ENCODE measurements at regions not wholly inside any gene's neighbourhood (a gene's known extent, or its start where the extent isn't known, plus 50 kb on each side); places are given as distances from the start of the nearest gene placed in this dataset.

DNA sequence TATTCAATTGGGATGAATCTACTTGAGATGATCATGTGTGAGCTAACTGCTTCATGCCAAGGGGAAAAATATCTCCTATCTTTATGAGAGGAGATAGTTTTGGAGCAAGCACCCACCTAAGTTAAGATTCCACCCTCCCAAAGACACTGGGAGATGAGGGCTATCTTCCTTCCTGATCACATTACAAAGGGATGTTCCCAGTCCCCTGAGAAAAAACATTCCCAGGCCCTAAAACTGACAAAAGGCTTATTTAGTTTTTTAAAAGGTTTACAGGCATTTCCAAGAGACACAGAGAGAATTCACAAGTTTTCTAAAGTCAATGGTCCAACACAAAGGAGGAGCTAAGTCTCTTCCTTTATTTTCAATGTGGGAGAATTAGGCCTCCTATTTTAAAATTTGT lies 401.5 kb downstream of the FBXO15 start:
- no peak overlapping the region for H3K27ac ChIP-seq
- no peak for TF ChIP-seq POLR2AphosphoS5 (IDR thresholded peaks at IDR 0.05)
- TF ChIP-seq EP300 (IDR thresholded peaks at IDR 0.05; ENCODE audit: low read depth): no peak
- TF ChIP-seq POLR2A (IDR thresholded peaks at IDR 0.05): no peak

DNA sequence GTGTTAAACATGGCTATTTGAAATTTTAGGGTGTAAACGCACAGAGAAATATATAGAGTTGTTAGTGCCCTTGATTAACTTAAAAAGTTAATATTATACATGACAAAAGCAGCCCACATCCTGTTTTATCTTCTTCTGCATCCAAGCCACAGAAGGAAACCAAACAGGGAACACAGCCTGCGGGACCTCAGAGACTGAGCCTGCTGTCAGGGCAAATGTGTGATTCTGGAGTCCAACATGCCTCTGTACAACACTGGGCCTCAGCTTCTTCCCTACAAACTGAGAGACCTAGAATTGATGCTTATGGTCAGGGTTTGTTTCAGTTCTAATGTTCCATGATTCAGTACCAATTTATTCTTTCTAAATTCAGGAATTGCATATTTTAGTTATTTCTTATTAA lies 404.7 kb downstream of the FBXO15 start:
- intact Hi-C loops (cut with DNase I; ENCODE audit: low total_unique reads): no loop called here
- no peak overlapping the region for H3K4me3 ChIP-seq
- 55% methylated on average over 2 of the region's 2 CpGs for WGBS, 2 donors (ENCODE audit: low coverage in 1 of 2)
- H3K4me1 ChIP-seq: no peaks in the 10 kb centered on the region
- H3K27ac ChIP-seq: no peak overlapping the region
- in situ Hi-C loops (cut with MboI; ENCODE audit: low pct_ligation_motif_present in 1 of 4, low pct_unique_long_range_greater_than_20kb in 1 of 4, low sequenced_read_pairs in 3 of 4): no loop called here
- TF ChIP-seq EP300 (IDR thresholded peaks at IDR 0.05; ENCODE audit: low read depth) (no peak), POLR2A (IDR thresholded peaks at IDR 0.05) (no peak), POLR2AphosphoS5 (IDR thresholded peaks at IDR 0.05) (no peak)
- TF ChIP-seq, protein P1, sequence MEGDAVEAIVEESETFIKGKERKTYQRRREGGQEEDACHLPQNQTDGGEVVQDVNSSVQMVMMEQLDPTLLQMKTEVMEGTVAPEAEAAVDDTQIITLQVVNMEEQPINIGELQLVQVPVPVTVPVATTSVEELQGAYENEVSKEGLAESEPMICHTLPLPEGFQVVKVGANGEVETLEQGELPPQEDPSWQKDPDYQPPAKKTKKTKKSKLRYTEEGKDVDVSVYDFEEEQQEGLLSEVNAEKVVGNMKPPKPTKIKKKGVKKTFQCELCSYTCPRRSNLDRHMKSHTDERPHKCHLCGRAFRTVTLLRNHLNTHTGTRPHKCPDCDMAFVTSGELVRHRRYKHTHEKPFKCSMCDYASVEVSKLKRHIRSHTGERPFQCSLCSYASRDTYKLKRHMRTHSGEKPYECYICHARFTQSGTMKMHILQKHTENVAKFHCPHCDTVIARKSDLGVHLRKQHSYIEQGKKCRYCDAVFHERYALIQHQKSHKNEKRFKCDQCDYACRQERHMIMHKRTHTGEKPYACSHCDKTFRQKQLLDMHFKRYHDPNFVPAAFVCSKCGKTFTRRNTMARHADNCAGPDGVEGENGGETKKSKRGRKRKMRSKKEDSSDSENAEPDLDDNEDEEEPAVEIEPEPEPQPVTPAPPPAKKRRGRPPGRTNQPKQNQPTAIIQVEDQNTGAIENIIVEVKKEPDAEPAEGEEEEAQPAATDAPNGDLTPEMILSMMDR (IDR thresholded peaks at IDR 0.05): no peak
- DNase-seq: no peak
- no peaks in the 10 kb centered on the region for H3K36me3 ChIP-seq
- no peaks in the 10 kb centered on the region for H3K9me3 ChIP-seq
- H3K27me3 ChIP-seq: no peaks in the 10 kb centered on the region

More for the DNA sequence above, 401.5 kb downstream of the FBXO15 start:
- DNase-seq: no peak
- no peaks in the 10 kb centered on the region for H3K36me3 ChIP-seq
- H3K27me3 ChIP-seq: no peaks in the 10 kb centered on the region
- H3K4me1 ChIP-seq: no peaks in the 10 kb centered on the region
- H3K9me3 ChIP-seq: no peaks in the 10 kb centered on the region
- intact Hi-C loops (cut with DNase I; ENCODE audit: low total_unique reads): no loop called here
- H3K4me3 ChIP-seq: no peak overlapping the region
- in situ Hi-C loops (cut with MboI; ENCODE audit: low pct_ligation_motif_present in 1 of 4, low pct_unique_long_range_greater_than_20kb in 1 of 4, low sequenced_read_pairs in 3 of 4): no loop called here

DNA sequence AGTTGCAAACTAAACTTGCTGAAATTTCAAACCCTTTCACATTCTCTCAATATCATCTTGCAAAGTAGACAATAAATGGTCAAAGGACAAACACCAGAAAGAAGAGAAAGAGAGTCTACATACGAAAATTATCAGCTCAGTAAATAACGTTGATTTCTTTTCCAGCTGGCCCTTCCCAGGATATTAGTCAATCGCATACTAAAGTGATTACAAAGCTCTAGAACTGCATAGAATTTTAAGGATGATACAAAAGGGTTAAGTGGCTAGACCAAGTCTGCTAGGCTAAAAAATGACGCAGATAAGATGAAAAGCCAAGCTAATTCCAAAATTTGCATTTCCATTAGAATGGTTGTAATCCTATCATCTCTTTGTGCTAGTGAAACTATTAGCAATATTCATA lies 405.7 kb downstream of the FBXO15 start:
- intact Hi-C loops (cut with DNase I; ENCODE audit: low total_unique reads) (no loop called here), in situ Hi-C loops (cut with MboI; ENCODE audit: low pct_ligation_motif_present in 1 of 4, low pct_unique_long_range_greater_than_20kb in 1 of 4, low sequenced_read_pairs in 3 of 4) (no loop called here)
- no peak for DNase-seq
- Histone ChIP-seq H3K27ac (no peak overlapping the region), H3K4me1 (no peaks in the 10 kb centered on the region), H3K4me3 (no peak overlapping the region), H3K36me3 (no peaks in the 10 kb centered on the region), H3K27me3 (no peaks in the 10 kb centered on the region), H3K9me3 (no peaks in the 10 kb centered on the region)
- TF ChIP-seq EP300 (IDR thresholded peaks at IDR 0.05; ENCODE audit: low read depth) (no peak), POLR2A (IDR thresholded peaks at IDR 0.05) (no peak), POLR2AphosphoS5 (IDR thresholded peaks at IDR 0.05) (no peak)
- TF ChIP-seq, protein P1 (IDR thresholded peaks at IDR 0.05): no peak
- 64 to 75% methylated on average over 4 of the region's 4 CpGs for WGBS, 2 donors (ENCODE audit: low coverage in 1 of 2)

DNA sequence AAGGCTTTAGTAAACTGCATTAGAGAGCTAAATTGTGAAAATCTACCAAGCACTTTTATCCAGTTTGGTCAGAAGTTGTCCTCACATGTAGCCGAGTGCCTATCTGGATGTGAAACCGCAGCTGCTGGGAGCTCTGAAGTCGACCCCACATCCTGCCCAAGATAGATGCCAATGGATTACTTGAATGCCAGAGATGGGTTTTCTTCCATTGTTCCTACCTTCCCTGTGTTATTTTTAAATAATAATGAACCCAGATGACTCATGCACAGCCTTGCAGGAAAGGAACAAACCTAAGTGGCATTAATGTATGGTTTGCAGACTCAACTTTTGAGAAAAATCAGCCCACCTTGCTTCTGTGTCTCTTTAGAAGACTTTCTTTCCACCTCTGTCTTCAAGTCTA lies 408.5 kb downstream of the FBXO15 start:
- intact Hi-C loops (cut with DNase I; ENCODE audit: low total_unique reads): loop anchor here (1.0 kb wide), 1 partner anchor 22 kb away; no protein-coding TSS in a partner anchor
- TF ChIP-seq POLR2AphosphoS5 (IDR thresholded peaks at IDR 0.05): no peak
- TF ChIP-seq POLR2A (IDR thresholded peaks at IDR 0.05): no peak
- TF ChIP-seq EP300 (IDR thresholded peaks at IDR 0.05; ENCODE audit: low read depth): no peak
- TF ChIP-seq, protein P1 (IDR thresholded peaks at IDR 0.05): no peak
- no peaks in the 10 kb centered on the region for H3K36me3 ChIP-seq

DNA sequence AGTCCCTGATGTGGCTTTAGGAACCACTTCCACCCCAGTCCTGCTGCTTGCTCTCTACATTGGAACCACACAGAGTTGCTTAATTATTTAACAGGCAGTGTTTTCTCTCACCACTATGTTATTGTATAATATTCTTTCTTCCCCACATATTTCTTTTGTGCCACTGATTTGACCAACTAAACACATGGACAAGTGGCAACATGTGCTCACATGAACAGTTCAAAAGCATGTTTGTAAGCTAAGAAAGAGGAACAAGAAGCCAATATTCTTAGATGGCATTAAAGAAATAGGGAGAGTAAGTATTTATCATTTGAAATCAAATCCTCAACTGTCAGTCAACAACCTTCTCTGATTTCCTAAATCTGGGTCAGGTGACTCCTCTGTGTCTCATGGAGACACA lies 409.6 kb downstream of the FBXO15 start:
- TF ChIP-seq, protein P1 (IDR thresholded peaks at IDR 0.05): no peak
- TF ChIP-seq POLR2AphosphoS5 (IDR thresholded peaks at IDR 0.05): no peak
- TF ChIP-seq POLR2A (IDR thresholded peaks at IDR 0.05): no peak
- no peak for TF ChIP-seq EP300 (IDR thresholded peaks at IDR 0.05; ENCODE audit: low read depth)

More for the DNA sequence above, 408.5 kb downstream of the FBXO15 start:
- in situ Hi-C loops (cut with MboI; ENCODE audit: low pct_ligation_motif_present in 1 of 4, low pct_unique_long_range_greater_than_20kb in 1 of 4, low sequenced_read_pairs in 3 of 4): no loop called here
- no peak for DNase-seq
- Histone ChIP-seq H3K9me3 (no peaks in the 10 kb centered on the region), H3K4me3 (no peak overlapping the region), H3K4me1 (no peaks in the 10 kb centered on the region), H3K27ac (no peak overlapping the region), H3K27me3 (no peaks in the 10 kb centered on the region)
- 61 to 88% methylated on average over 3 of the region's 3 CpGs for WGBS, 2 donors (ENCODE audit: low coverage in 1 of 2)

More for the DNA sequence above, 409.6 kb downstream of the FBXO15 start:
- intact Hi-C loops (cut with DNase I; ENCODE audit: low total_unique reads): no loop called here
- no peaks in the 10 kb centered on the region for H3K36me3 ChIP-seq
- in situ Hi-C loops (cut with MboI; ENCODE audit: low pct_ligation_motif_present in 1 of 4, low pct_unique_long_range_greater_than_20kb in 1 of 4, low sequenced_read_pairs in 3 of 4): no loop called here
- no peak overlapping the region for H3K4me3 ChIP-seq
- no peaks in the 10 kb centered on the region for H3K4me1 ChIP-seq
- H3K9me3 ChIP-seq: no peaks in the 10 kb centered on the region
- H3K27me3 ChIP-seq: no peaks in the 10 kb centered on the region
- DNase-seq: no peak
- H3K27ac ChIP-seq: no peak overlapping the region

All from transverse colon (tissue), 4 donors.